ENCODE measurements at regions not wholly inside any gene's neighbourhood (a gene's known extent, or its start where the extent isn't known, plus 50 kb on each side); places are given as distances from the start of the nearest gene placed in this dataset.

- no peak overlapping the region for H3K9ac ChIP-seq (ENCODE audit: low read depth in 1 of 2, low read length in 2 of 2)
- no peaks in the 10 kb centered on the region for H3K27me3 ChIP-seq (ENCODE audit: control insufficient read depth in 1 of 2, insufficient read depth in 2 of 2, low read length in 2 of 2)
- H3K9me3 ChIP-seq (ENCODE audit: control insufficient read depth in 1 of 2, low read length in 2 of 2): no peaks in the 10 kb centered on the region
- no peak overlapping the region for H3K27ac ChIP-seq (ENCODE audit: low read depth, low read length)
- no peaks in the 10 kb centered on the region for H3K36me3 ChIP-seq (ENCODE audit: control insufficient read depth in 1 of 2, insufficient read depth in 2 of 2, low read length in 2 of 2)
- peaks cover 56 to 60% of the 10 kb centered on the region in 2 donors for H3K4me1 ChIP-seq (ENCODE audit: control insufficient read depth in 1 of 2, insufficient read depth in 2 of 2, low read length in 2 of 2)
- H3K4me3 ChIP-seq (ENCODE audit: low read depth in 1 of 2, low read length in 2 of 2): no peak overlapping the region
Observed at GRCh38 chr12:92549516-92549915, 153.3 kb upstream of the PLEKHG7 start.

- H3K27me3 ChIP-seq (ENCODE audit: control insufficient read depth in 1 of 2, insufficient read depth in 2 of 2, low read length in 2 of 2): no peaks in the 10 kb centered on the region
- no peak overlapping the region for H3K27ac ChIP-seq (ENCODE audit: low read depth, low read length)
- H3K9me3 ChIP-seq (ENCODE audit: control insufficient read depth in 1 of 2, low read length in 2 of 2): no peaks in the 10 kb centered on the region
Observed at GRCh38 chr12:92547906-92548305, 154.9 kb upstream of the PLEKHG7 start.

GRCh38 chr12:92547420-92547819 is 155.4 kb upstream of the PLEKHG7 start:
- no peak overlapping the region for H3K9ac ChIP-seq (ENCODE audit: low read depth in 1 of 2, low read length in 2 of 2)
- H3K27ac ChIP-seq (ENCODE audit: low read depth, low read length): no peak overlapping the region
- peak overlapping the region in 1 of 2 donors; percentile 9 for H3K4me3 ChIP-seq (ENCODE audit: low read depth in 1 of 2, low read length in 2 of 2)
- H3K36me3 ChIP-seq (ENCODE audit: control insufficient read depth in 1 of 2, insufficient read depth in 2 of 2, low read length in 2 of 2): no peaks in the 10 kb centered on the region
- H3K9me3 ChIP-seq (ENCODE audit: control insufficient read depth in 1 of 2, low read length in 2 of 2): no peaks in the 10 kb centered on the region
- peaks cover 56 to 61% of the 10 kb centered on the region in 2 donors for H3K4me1 ChIP-seq (ENCODE audit: control insufficient read depth in 1 of 2, insufficient read depth in 2 of 2, low read length in 2 of 2)
- no peaks in the 10 kb centered on the region for H3K27me3 ChIP-seq (ENCODE audit: control insufficient read depth in 1 of 2, insufficient read depth in 2 of 2, low read length in 2 of 2)

More at GRCh38 chr12:92547906-92548305, 154.9 kb upstream of the PLEKHG7 start:
- Histone ChIP-seq H3K4me3 (ENCODE audit: low read depth in 1 of 2, low read length in 2 of 2) (no peak overlapping the region), H3K36me3 (ENCODE audit: control insufficient read depth in 1 of 2, insufficient read depth in 2 of 2, low read length in 2 of 2) (no peaks in the 10 kb centered on the region), H3K4me1 (ENCODE audit: control insufficient read depth in 1 of 2, insufficient read depth in 2 of 2, low read length in 2 of 2) (peaks cover 61 to 65% of the 10 kb centered on the region in 2 donors), H3K9ac (ENCODE audit: low read depth in 1 of 2, low read length in 2 of 2) (no peak overlapping the region)

GRCh38 chr12:92546635-92547348 is 156.0 kb upstream of the PLEKHG7 start:
- Histone ChIP-seq H3K27ac (ENCODE audit: low read depth, low read length) (no peak overlapping the region), H3K36me3 (ENCODE audit: control insufficient read depth in 1 of 2, insufficient read depth in 2 of 2, low read length in 2 of 2) (no peaks in the 10 kb centered on the region), H3K4me1 (ENCODE audit: control insufficient read depth in 1 of 2, insufficient read depth in 2 of 2, low read length in 2 of 2) (peaks cover 50 to 56% of the 10 kb centered on the region in 2 donors), H3K27me3 (ENCODE audit: control insufficient read depth in 1 of 2, insufficient read depth in 2 of 2, low read length in 2 of 2) (no peaks in the 10 kb centered on the region), H3K9ac (ENCODE audit: low read depth in 1 of 2, low read length in 2 of 2) (no peak overlapping the region), H3K4me3 (ENCODE audit: low read depth in 1 of 2, low read length in 2 of 2) (peak overlapping the region in 1 of 2 donors; percentile 9), H3K9me3 (ENCODE audit: control insufficient read depth in 1 of 2, low read length in 2 of 2) (no peaks in the 10 kb centered on the region)

- H3K4me1 ChIP-seq (ENCODE audit: control insufficient read depth in 1 of 2, insufficient read depth in 2 of 2, low read length in 2 of 2): peaks cover 47 to 51% of the 10 kb centered on the region in 2 donors
- H3K9ac ChIP-seq (ENCODE audit: low read depth in 1 of 2, low read length in 2 of 2): no peak overlapping the region
- H3K9me3 ChIP-seq (ENCODE audit: control insufficient read depth in 1 of 2, low read length in 2 of 2): no peaks in the 10 kb centered on the region
- no peaks in the 10 kb centered on the region for H3K27me3 ChIP-seq (ENCODE audit: control insufficient read depth in 1 of 2, insufficient read depth in 2 of 2, low read length in 2 of 2)
- no peak overlapping the region for H3K27ac ChIP-seq (ENCODE audit: low read depth, low read length)
- no peaks in the 10 kb centered on the region for H3K36me3 ChIP-seq (ENCODE audit: control insufficient read depth in 1 of 2, insufficient read depth in 2 of 2, low read length in 2 of 2)
- H3K4me3 ChIP-seq (ENCODE audit: low read depth in 1 of 2, low read length in 2 of 2): no peak overlapping the region
Observed at GRCh38 chr12:92546259-92546634, 156.5 kb upstream of the PLEKHG7 start.

GRCh38 chr12:92544322-92544721 is 158.5 kb upstream of the PLEKHG7 start:
- H3K36me3 ChIP-seq (ENCODE audit: control insufficient read depth in 1 of 2, insufficient read depth in 2 of 2, low read length in 2 of 2): no peaks in the 10 kb centered on the region
- H3K9ac ChIP-seq (ENCODE audit: low read depth in 1 of 2, low read length in 2 of 2): no peak overlapping the region
- H3K27ac ChIP-seq (ENCODE audit: low read depth, low read length): no peak overlapping the region
- no peak overlapping the region for H3K4me3 ChIP-seq (ENCODE audit: low read depth in 1 of 2, low read length in 2 of 2)
- no peaks in the 10 kb centered on the region for H3K9me3 ChIP-seq (ENCODE audit: control insufficient read depth in 1 of 2, low read length in 2 of 2)
- H3K27me3 ChIP-seq (ENCODE audit: control insufficient read depth in 1 of 2, insufficient read depth in 2 of 2, low read length in 2 of 2): no peaks in the 10 kb centered on the region
- peaks cover 51 to 52% of the 10 kb centered on the region in 2 donors for H3K4me1 ChIP-seq (ENCODE audit: control insufficient read depth in 1 of 2, insufficient read depth in 2 of 2, low read length in 2 of 2)

- H3K4me1 ChIP-seq (ENCODE audit: control insufficient read depth in 1 of 2, insufficient read depth in 2 of 2, low read length in 2 of 2): peaks cover 56% of the 10 kb centered on the region in 2 donors
- H3K27ac ChIP-seq (ENCODE audit: low read depth, low read length): no peak overlapping the region
- no peaks in the 10 kb centered on the region for H3K36me3 ChIP-seq (ENCODE audit: control insufficient read depth in 1 of 2, insufficient read depth in 2 of 2, low read length in 2 of 2)
- H3K9ac ChIP-seq (ENCODE audit: low read depth in 1 of 2, low read length in 2 of 2): no peak overlapping the region
- H3K9me3 ChIP-seq (ENCODE audit: control insufficient read depth in 1 of 2, low read length in 2 of 2): no peaks in the 10 kb centered on the region
- H3K4me3 ChIP-seq (ENCODE audit: low read depth in 1 of 2, low read length in 2 of 2): peak overlapping the region; percentile 12 to 30
- H3K27me3 ChIP-seq (ENCODE audit: control insufficient read depth in 1 of 2, insufficient read depth in 2 of 2, low read length in 2 of 2): no peaks in the 10 kb centered on the region
Observed at GRCh38 chr12:92543840-92544239, 158.9 kb upstream of the PLEKHG7 start.

- Histone ChIP-seq H3K4me1 (ENCODE audit: control insufficient read depth in 1 of 2, insufficient read depth in 2 of 2, low read length in 2 of 2) (peaks cover 55 to 59% of the 10 kb centered on the region in 2 donors), H3K27me3 (ENCODE audit: control insufficient read depth in 1 of 2, insufficient read depth in 2 of 2, low read length in 2 of 2) (no peaks in the 10 kb centered on the region), H3K9me3 (ENCODE audit: control insufficient read depth in 1 of 2, low read length in 2 of 2) (no peaks in the 10 kb centered on the region), H3K36me3 (ENCODE audit: control insufficient read depth in 1 of 2, insufficient read depth in 2 of 2, low read length in 2 of 2) (no peaks in the 10 kb centered on the region), H3K9ac (ENCODE audit: low read depth in 1 of 2, low read length in 2 of 2) (no peak overlapping the region), H3K27ac (ENCODE audit: low read depth, low read length) (no peak overlapping the region), H3K4me3 (ENCODE audit: low read depth in 1 of 2, low read length in 2 of 2) (peak overlapping the region in 1 of 2 donors; percentile 2)
Observed at GRCh38 chr12:92543359-92543758, 159.4 kb upstream of the PLEKHG7 start.

GRCh38 chr12:92541731-92542130 is 161.1 kb upstream of the PLEKHG7 start:
- Histone ChIP-seq H3K4me3 (ENCODE audit: low read depth in 1 of 2, low read length in 2 of 2) (no peak overlapping the region), H3K9me3 (ENCODE audit: control insufficient read depth in 1 of 2, low read length in 2 of 2) (no peaks in the 10 kb centered on the region), H3K27ac (ENCODE audit: low read depth, low read length) (no peak overlapping the region), H3K27me3 (ENCODE audit: control insufficient read depth in 1 of 2, insufficient read depth in 2 of 2, low read length in 2 of 2) (no peaks in the 10 kb centered on the region), H3K9ac (ENCODE audit: low read depth in 1 of 2, low read length in 2 of 2) (no peak overlapping the region), H3K4me1 (ENCODE audit: control insufficient read depth in 1 of 2, insufficient read depth in 2 of 2, low read length in 2 of 2) (peaks cover 39 to 45% of the 10 kb centered on the region in 2 donors), H3K36me3 (ENCODE audit: control insufficient read depth in 1 of 2, insufficient read depth in 2 of 2, low read length in 2 of 2) (no peaks in the 10 kb centered on the region)

GRCh38 chr12:92540782-92541423 is 161.9 kb upstream of the PLEKHG7 start:
- H3K27ac ChIP-seq (ENCODE audit: low read depth, low read length): no peak overlapping the region
- H3K4me1 ChIP-seq (ENCODE audit: control insufficient read depth in 1 of 2, insufficient read depth in 2 of 2, low read length in 2 of 2): peaks cover 39 to 44% of the 10 kb centered on the region in 2 donors
- H3K4me3 ChIP-seq (ENCODE audit: low read depth in 1 of 2, low read length in 2 of 2): no peak overlapping the region

More at GRCh38 chr12:92540782-92541423, 161.9 kb upstream of the PLEKHG7 start:
- H3K36me3 ChIP-seq (ENCODE audit: control insufficient read depth in 1 of 2, insufficient read depth in 2 of 2, low read length in 2 of 2): no peaks in the 10 kb centered on the region
- H3K27me3 ChIP-seq (ENCODE audit: control insufficient read depth in 1 of 2, insufficient read depth in 2 of 2, low read length in 2 of 2): no peaks in the 10 kb centered on the region
- no peaks in the 10 kb centered on the region for H3K9me3 ChIP-seq (ENCODE audit: control insufficient read depth in 1 of 2, low read length in 2 of 2)
- H3K9ac ChIP-seq (ENCODE audit: low read depth in 1 of 2, low read length in 2 of 2): no peak overlapping the region

Measured in duodenal mucosa (tissue), 2 donors.